GM19351 (cell line): ENCODE measurements at regions not wholly inside any gene's neighbourhood (a gene's known extent, or its start where the extent isn't known, plus 50 kb on each side); places are given as distances from the start of the nearest gene placed in this dataset.

Experiments
- ATAC-seq: cut with Tn5 transposase; IDR thresholded peaks from one replicate; pipeline ENCODE4 v1.9.1; 2021; ENCODE audit warnings: mild to moderate bottlenecking, moderate library complexity; ENCODE audit not compliant: unreplicated experiment

DNA sequence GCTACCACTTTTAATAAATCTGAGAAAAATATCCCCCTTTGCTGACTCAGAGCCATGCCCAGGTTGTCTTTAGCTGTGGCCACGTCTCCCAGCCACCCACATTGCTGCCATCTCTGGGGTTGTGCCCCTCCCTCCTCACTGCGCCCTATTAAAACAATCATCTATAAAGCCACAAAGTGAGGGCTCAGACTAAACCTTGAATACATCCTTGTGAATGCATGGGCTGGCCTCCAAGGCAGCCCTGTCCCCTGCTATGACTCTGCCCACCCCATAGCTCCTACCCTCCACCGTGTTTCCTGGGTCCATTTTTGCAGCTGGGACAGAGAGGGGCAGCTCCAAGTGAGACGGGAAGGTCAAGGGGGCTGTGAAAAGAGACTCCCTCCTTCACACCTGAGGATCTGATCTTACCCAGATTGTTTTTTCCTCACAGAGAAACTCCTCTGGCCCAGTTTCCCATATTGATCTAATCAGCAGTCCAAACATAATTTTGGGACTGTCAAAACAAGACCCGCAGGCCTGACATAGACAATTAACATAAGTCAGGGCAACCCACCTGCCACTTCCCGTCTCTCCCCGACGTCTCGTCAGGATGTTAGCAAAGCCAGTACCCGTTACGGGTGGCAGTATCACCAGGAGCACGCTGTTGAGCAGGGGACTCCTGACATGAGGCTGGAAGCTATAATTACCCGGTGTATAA, 199.0 kb downstream of the KATNAL1 start:
- ATAC-seq, result no peak

DNA sequence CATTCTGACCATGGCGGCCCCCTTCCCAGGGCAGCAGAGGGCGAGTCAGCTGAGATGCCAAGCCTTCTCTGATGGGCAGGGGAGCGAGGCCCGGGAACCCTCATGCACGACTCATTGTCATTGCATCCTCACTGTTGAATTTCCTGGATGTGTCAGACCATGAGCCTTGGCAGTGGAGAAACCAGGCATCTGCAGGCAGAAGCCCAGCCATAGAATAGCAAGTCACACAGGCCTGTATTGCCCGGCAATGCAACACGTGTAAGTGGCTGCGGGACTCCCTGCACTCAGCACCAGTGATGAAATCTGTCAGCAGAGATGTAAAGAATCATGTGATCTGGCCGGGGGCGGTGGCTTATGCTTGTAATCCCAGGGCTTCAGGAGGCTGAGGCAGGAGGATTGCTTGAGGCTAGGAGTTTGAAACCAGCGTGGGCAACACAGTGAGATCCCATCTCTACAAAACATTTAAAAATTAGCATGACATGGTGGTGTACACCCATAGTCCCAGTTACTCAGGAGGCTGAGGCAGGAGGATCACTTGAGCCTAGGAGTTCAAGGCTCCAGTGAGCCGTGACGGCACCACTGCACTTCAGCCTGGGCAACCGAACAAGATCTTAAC, 199.7 kb downstream of the KATNAL1 start:
- no peak for ATAC-seq

DNA sequence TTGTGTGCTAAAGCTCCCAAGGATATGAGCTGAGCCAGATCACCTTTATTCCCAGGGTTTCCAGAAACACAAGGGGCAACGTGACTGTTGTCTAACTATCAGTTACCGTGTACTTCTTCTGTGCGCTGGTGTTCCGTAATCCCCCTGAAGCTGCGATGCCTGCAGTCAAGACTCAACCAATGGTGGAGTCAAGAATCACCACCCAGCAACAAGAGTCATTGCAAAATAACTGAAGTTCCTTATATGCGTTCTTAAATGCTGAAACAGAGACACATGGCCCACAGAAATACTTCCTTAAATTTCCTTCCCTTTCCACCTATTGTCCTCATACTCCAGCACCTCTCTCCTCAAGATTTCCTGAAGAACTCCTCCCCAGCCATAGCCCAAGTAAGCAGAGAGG, 200.2 kb downstream of the KATNAL1 start:
- no peak for ATAC-seq

DNA sequence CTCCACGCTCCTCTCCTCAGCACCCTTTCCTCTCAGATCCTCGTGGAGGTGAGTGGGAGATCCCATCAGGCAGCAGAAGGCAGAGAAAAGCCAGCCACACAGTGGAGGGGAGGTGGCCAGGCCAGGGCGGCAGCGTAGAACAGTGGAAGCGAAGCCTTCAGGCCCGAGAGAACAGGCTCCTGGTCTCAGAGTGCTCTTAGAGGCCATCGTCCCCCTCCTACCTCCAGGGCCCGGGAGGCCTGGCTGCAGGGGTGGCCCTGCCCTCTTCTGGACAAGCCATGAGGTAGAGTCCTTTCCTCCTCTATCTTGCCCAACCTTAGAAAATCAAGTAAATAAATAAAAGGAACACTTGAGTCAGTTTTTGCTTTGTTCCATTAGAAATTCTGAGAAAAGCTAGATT, 202.0 kb downstream of the KATNAL1 start:
- ATAC-seq, result no peak

DNA sequence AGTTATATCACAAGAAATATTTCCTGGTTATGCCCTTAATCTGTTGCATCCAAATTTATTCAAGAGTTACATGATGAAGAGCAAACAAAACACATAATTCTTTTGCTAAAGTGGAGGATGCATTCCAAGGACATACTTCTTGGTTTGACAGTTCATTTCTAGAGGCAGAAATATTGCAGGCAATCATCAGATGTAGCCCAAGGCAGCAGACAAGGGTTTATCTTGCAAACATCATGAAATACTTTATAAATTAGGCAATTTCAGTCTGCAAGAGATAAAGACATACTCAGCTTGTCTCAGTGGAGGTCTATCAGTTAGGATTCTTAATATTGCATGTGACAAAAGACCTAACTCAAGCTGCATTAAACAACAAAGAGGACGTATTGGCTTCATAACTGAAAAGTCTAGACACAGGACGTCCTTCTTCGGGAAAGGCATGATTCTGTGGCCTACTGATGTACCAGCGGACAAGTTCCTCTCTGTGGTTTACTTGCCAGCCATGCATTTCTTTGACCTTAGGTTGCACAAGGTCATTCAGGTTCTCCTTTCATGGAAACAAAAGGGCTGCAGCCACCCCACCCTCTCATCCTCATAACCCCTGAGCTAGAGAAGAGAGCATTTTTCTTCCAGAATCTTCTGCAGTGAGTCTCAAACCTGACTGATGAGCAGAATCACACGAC, 204.1 kb downstream of the KATNAL1 start:
- ATAC-seq, result no peak

DNA sequence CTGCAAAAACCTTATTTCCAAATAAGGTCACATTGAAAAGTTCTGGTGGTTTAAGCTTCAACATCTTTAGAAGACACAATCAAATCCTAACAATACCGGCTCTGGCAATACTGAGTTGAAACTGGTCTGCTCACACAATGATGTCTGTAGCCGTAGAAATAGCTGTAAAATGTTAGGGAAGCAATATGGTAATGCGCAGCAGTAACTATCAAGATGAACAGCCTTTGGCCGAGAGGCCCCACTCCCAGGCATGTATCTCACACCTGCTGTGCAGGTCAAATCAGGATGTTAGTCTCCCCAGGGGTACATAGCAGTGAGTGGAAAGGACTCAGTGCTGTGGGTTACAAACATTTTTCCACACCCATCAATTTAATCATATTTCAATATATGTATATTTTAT, 207.1 kb downstream of the KATNAL1 start:
- ATAC-seq, result no peak

DNA sequence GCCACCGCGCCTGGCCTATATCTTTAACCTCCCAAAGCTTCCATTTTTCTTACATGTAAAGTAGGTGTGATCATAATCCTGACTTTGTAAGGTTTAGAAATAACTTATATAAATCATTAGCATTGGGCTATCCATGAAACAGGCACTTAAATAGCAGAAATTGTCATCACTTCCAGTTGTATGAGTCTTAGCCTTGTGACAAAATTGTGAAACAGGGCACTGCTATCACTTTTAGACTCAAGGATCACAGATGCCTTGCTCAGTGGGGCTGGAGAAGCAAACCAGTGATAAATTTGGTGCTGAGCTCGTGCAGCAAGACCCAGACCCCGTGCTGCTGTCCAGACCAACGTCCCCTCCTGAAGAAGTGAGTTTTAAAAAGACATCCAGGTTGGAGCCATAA, 209.7 kb downstream of the KATNAL1 start:
- ATAC-seq, result no peak

DNA sequence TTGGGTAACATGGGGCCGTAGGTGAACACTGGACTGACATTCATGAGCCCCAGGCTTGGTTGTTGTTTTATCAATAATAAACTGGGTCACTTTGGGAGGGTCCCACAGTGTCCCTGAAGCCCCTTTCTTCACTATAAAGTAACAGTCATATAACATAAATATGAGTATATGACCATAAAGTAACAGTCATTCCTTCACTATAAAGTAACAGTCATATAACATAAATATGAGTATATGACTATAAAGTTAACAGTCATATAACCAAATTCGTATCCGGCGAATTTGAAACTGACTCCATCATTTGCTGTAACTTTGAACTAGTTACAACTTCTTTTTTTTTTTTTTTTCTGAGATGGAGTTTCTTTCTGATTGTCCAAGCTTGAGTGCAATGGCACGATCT, 210.3 kb downstream of the KATNAL1 start:
- ATAC-seq, result no peak

DNA sequence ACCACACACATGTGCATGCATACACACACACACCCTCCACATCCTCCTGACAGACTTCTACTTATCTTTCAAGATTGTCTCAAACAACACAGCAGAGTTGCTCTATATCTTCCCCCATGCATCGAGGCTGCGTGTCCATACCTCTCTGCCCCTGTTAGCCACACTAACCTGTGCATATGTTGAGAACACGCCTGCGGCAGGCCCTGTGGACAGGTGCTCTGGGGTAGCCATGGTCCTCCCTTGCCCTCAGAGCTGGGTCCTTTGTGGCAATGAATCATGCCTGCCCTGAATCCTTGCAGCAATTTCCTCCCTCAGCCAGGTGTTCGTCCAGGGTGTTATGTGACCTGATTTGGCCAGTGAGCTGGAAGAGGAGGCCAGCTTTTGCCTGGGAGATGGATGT, 213.3 kb downstream of the KATNAL1 start:
- ATAC-seq, result no peak

DNA sequence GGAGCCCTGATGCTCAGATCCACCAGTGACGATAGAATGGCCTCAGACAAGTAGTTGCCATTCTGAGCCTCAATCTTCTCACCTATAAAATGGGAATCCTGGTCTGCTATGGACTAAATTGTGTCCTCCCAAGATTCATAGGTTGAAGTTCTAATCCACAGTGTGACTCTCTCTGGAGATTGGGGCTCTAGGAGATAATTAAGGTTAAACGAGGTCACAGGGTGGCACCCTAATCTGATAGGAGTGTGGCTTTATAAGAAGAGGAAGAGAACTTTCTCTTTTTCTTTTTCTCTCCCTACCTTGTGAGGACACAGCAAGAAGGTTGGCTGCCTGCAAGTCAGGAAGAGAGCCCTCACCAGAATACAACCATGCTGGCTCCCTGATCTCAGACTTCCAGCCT, 214.1 kb downstream of the KATNAL1 start:
- no peak for ATAC-seq

DNA sequence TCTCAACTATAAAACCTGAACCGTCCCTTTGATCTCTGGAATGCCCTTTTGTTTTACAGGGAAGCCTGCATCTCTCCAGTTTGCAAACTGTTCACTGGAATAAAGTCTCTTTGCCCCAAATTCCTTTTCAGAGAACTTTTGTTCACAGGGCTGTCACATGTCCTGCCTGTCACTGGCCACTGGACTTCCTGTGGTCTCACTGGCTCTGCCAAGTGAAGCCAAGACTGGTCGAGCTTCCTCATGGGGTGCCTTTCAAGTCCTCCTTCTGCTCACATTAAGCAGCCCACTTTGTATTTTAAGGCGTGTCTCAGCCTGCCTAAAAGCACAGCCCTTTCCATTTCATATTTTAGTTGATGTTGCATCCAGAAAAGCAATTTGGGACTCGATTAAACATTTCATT, 215.7 kb downstream of the KATNAL1 start:
- ATAC-seq, result no peak

DNA sequence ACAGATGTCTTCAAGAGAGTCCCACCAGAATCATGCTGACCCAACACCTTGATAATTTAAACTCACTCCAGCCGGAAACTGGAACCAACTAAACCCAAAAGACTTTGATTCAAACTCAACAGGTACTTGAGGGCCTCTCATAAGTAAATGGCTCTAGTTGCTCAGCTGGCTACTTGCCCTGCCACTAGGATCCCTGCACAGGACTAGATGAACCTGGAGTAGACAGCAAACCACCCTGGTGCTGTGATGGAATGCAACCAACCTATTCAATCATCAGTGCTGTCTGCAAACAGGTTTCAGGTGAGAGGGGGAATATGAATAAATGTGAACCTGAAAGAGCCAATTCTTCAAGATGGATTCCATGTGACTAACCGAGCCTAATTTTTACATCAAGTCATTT, 216.3 kb downstream of the KATNAL1 start:
- no peak for ATAC-seq

DNA sequence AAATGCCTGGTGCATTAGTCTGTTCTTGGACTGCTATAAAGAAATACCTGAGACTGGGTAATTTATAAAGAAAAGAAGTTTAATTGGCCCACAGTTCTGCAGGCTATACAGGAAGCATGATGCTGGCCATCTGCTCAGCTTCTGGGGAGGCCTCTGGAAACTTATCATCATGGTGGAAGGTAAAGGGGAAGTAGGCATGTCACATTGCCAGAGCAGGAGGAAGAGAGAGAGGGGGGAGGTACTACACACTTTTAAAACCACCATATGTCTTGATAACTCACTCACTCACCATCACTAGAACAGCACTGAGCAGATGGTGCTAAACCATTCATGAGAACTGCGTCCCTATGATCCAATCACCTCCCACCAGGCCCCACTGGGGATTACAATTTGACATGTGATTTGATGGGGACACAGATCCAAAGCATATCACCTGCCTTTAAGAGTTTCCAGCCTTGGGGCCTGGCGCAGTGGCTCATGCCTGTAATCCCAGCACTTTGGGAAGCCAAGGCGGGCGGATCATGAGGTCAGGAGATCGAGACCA, 219.0 kb downstream of the KATNAL1 start:
- no peak for ATAC-seq

DNA sequence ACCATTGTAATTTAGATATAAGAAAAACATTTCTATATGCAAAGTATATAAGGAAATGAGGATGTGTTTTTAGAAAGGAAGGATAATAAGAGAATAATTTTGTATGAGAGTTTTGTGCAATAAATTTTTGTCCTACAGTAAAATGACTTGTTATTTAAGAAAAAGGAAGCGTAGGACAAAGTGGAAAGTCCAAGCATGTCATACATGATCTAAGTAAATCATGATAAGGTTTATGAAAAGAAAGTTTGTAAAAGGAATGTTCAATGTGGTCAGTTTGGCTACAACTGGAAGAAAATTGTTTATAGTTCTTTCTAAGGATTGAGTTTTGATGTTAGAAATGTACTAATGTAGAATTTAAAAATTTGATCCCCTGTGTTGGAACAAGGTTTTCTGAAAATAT, 222.3 kb downstream of the KATNAL1 start:
- ATAC-seq, result no peak

DNA sequence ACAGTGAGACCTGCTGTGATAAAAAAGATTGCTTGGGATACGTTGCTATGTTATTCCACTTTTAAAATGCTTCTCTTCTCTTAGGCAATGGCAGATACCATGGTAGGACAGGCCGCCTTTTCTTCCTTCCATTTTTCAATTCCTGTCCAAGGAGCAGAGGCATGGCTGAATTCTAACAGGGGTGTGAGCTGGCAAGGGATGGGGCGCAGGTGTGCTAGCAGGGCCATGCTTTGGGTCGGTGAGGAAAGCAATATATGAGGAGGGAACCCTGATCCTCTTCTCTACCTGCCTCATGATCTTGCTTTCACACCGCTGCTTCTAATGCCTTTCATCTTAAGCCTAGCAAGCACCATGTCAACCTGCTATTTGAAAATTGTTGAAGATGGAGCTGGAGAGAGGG, 225.0 kb downstream of the KATNAL1 start:
- ATAC-seq, result no peak

DNA sequence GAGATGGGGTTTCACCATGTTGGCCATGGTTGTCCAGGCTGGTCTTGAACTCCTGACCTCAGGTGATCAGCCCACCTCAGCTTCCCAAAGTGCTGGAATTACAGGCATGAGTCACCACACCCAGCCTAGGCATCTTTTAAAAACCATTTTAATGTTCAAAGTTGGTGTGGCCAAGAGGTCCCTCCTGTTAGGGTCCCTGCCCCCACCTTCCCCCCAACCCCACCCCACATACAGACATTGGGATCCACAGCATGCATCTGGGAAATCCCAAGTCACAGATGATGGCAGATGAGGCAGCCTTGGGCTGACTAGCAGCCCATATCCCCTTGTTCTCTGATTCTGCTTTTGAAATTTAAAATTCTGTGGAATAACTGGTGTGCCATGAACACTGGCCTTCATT, 226.0 kb downstream of the KATNAL1 start:
- no peak for ATAC-seq

DNA sequence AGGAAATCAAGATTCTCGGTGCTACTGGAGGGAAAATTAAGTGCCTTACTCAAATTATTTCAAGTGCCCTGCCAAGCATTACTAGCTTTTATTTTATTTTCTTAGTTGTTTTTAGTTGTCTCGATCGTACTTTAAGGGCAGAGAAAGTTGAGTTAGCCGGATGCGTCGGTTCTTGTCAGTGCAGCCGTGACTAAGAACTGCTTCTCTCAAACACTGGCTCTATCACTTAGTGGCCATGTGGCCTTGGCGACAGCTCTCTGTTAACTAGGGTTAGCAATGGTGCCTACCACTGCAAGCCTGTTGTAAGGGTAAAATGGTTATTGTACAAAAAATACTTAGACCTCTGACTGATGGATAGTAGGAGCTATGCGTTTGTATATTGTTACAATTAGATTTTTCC, 227.8 kb downstream of the KATNAL1 start:
- no peak for ATAC-seq

DNA sequence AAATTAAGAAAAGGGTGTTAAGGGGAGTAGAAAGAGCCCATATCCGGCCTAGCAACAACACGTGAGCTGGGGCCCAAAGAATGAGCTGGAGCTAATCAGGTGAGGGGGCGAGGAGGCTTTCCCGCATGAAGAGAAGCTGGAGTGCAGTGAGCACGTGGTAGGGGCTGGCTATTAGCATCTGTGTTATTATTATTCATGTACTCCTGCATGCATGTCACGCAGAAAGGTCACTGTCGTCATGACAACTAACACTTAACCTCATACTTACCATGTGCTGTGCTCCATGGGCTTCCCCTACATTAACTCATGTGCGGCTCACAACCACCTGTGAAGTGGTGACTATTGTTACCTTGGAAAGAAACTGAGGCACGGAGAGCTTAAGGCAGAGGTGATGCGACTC, 227.6 kb upstream of the UBL3 start:
- no peak for ATAC-seq

DNA sequence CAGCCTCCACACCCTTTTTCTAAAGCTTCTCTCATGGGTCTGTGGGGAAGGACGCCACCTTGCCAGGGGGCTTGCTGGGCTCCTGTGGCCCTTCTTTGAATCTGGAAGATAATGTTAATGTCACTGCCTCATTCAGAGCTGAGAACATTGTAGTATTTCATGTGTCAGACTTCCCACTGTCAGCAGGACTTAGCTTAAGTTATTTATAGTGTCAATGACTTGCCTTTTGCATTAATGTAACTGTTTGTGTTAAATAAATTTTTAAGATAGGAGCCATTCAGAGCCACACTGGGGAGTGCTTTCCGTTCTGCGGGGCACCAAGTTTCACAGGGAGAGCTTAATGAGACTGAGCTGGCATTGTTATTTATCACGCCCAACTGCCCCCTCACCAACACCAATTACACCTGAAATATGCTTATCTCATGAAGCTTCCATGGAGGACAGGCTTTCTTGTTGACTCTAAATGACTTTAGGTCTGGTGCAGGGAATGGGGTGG, 226.9 kb upstream of the UBL3 start:
- ATAC-seq, result no peak

DNA sequence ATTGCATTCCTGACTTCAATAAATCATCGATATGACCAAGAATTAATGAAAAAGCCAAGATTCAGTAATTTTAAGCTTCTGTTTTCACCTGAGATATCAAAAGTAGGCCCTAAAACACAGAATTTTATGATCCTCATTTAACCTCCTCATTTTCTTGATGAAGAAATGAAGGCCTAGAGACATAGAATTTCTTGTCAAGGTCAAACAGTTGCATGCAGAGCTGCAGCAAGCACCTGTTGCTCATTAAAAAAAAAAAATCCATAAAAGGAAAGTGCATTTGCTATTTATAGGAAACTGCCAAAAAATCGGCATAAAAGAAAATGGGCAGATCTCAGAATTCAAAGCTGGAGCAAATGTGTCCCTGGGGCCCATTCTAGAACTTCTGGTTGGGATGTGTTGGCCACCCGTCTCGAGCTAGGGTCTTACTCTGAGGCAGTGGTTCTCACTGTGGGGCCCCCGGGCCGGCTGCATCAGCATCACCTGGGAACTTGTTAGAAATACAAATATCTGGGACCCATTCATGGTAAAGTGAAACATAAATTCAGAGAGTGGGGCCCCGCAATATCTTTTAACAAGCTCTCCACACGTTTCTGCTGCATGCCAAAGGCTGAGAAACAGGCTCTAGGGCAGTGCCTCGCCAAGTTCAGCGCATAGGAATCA, 224.7 kb upstream of the UBL3 start:
- no peak for ATAC-seq

DNA sequence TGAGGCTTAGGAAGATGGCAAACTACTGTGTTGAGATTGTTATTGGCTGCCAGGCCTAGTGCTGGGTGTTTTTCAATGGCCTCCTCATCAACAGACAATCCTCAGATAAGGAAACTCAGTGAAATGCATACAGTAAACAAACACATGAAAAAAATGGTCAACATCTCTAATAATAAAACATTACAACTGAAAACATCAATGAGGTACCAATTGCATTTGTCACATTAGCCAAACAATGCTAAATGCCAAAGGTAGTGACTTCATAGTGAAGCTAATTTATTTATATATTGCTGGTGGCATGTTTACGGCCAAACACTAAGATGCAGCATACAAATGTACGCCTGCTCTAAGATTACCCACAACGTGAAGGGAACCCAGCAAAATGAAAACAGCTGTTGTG, 224.0 kb upstream of the UBL3 start:
- ATAC-seq, result no peak

DNA sequence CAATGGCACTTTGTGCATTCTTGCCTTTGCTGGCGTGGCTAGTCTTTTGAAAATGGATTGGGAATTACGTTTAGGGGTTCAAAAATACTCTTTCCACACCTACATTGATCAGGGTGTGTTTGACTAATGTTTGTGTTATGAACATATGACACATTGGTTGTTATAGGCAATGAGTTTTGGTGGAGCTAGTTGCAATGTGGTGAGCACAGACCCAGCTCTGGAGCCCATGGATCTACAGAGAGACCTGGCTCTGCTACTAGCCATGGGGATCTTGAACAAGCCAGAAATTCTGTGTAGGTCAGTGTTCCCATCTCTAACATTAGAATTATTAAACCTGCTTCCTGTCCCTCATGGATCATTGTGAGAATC, 222.4 kb upstream of the UBL3 start:
- no peak for ATAC-seq
